Nucleus accumbens (tissue), 56 donors: ENCODE measurements at regions not wholly inside any gene's neighbourhood (a gene's known extent, or its start where the extent isn't known, plus 50 kb on each side); places are given as distances from the start of the nearest gene placed in this dataset.

Source experiments
- DNase-seq, 56 donors: peaks; one replicate each; lab custom pipeline; 2025; lab: John Stamatoyannopoulos, UW

- DNase-seq: no peak
These were observed 99.0 kb upstream of the CDH5 start for GRCh38 chr16:66267292-66268014.

- DNase-seq: no peak
These were observed 99.8 kb upstream of the CDH5 start for GRCh38 chr16:66266436-66267291.

- DNase-seq: no peak
These were observed 100.8 kb upstream of the CDH5 start for GRCh38 chr16:66265556-66266141.

- no peak for DNase-seq
These were observed 101.5 kb upstream of the CDH5 start for GRCh38 chr16:66265048-66265415.

- peak in 1 of 56 donors; percentile 5 for DNase-seq
These were observed 102.0 kb upstream of the CDH5 start for GRCh38 chr16:66264311-66265047.

- DNase-seq: no peak
These were observed 102.5 kb upstream of the CDH5 start for GRCh38 chr16:66263973-66264310.

- DNase-seq: no peak
These were observed 103.1 kb upstream of the CDH5 start for GRCh38 chr16:66263168-66263972.

GRCh38 chr16:66262253-66263167 lies 104.0 kb upstream of the CDH5 start:
- no peak for DNase-seq

GRCh38 chr16:66261826-66262225 lies 104.7 kb upstream of the CDH5 start:
- no peak for DNase-seq

- no peak for DNase-seq
These were observed 105.8 kb upstream of the CDH5 start for GRCh38 chr16:66260522-66261254.

- DNase-seq: no peak
These were observed 107.3 kb upstream of the CDH5 start for GRCh38 chr16:66258916-66259845.

- DNase-seq: no peak
These were observed 109.6 kb upstream of the CDH5 start for GRCh38 chr16:66256919-66257318.

- no peak for DNase-seq
These were observed 110.8 kb upstream of the CDH5 start for GRCh38 chr16:66255647-66256046.

- DNase-seq: no peak
These were observed 111.7 kb upstream of the CDH5 start for GRCh38 chr16:66254751-66255150.

GRCh38 chr16:66254106-66254505 lies 112.4 kb upstream of the CDH5 start:
- no peak for DNase-seq

GRCh38 chr16:66251476-66252160 lies 114.9 kb upstream of the CDH5 start:
- DNase-seq: no peak
